ENCODE measurements at regions not wholly inside any gene's neighbourhood (a gene's known extent, or its start where the extent isn't known, plus 50 kb on each side); places are given as distances from the start of the nearest gene placed in this dataset.

DNA sequence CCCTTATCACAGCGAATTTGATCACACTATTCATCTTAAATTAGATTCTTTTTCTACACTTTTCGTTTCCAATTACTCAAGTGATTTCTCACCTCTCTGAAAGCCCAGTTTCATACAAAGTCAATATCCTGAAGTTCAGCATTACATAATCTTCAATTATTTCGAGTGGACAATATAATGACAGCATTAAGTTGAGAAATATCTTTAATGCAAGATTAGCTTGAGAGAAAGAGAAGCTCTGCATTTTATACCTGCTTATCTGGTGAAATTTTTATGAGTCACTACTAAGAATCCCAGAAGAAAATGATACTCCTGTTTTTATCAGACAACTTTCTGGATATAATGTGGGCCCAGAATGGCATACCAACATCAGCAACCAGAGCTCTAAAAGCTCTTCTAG is 509.6 kb downstream of the KCNJ2 start:
- TF ChIP-seq, protein P1, sequence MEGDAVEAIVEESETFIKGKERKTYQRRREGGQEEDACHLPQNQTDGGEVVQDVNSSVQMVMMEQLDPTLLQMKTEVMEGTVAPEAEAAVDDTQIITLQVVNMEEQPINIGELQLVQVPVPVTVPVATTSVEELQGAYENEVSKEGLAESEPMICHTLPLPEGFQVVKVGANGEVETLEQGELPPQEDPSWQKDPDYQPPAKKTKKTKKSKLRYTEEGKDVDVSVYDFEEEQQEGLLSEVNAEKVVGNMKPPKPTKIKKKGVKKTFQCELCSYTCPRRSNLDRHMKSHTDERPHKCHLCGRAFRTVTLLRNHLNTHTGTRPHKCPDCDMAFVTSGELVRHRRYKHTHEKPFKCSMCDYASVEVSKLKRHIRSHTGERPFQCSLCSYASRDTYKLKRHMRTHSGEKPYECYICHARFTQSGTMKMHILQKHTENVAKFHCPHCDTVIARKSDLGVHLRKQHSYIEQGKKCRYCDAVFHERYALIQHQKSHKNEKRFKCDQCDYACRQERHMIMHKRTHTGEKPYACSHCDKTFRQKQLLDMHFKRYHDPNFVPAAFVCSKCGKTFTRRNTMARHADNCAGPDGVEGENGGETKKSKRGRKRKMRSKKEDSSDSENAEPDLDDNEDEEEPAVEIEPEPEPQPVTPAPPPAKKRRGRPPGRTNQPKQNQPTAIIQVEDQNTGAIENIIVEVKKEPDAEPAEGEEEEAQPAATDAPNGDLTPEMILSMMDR (IDR thresholded peaks at IDR 0.05; ENCODE audit: extremely low read depth in 1 of 2, insufficient read depth in 1 of 2, low read depth in 1 of 2, low read length in 2 of 2) = no peak
- TF ChIP-seq EZH2 (IDR thresholded peaks at IDR 0.05; ENCODE audit: borderline replicate concordance, low read depth, low read length, severe bottlenecking) = no peak

Data from endothelial cell of umbilical vein (primary cell).